Thyroid gland (tissue), 4 donors: ENCODE measurements at regions not wholly inside any gene's neighbourhood (a gene's known extent, or its start where the extent isn't known, plus 50 kb on each side); places are given as distances from the start of the nearest gene placed in this dataset.

ENCODE experiments used
- POLR2A ChIP-seq, 2 donors: fragments of 450-650 bp; IDR thresholded peaks; one replicate each; pipeline ENCODE4 v1.6.1; 2017; ENCODE audit warnings: antibody characterized with exemption in 2 of 2, mild to moderate bottlenecking in 2 of 2, moderate library complexity in 1 of 2
- TF ChIP-seq, protein P1 (sequence below), 6 experiments: fragments of 200-600 bp in 3 of 6; fragments of 450-650 bp in 3 of 6; sonication (generic) in 3 of 6; IDR thresholded peaks; one replicate each; pipeline ENCODE4 v1.5.1; 2016 to 2019; ENCODE audit warnings: antibody characterized with exemption in 6 of 6, mild to moderate bottlenecking in 2 of 6, inconsistent platforms in 1 of 6, moderate library complexity in 1 of 6

DNA sequence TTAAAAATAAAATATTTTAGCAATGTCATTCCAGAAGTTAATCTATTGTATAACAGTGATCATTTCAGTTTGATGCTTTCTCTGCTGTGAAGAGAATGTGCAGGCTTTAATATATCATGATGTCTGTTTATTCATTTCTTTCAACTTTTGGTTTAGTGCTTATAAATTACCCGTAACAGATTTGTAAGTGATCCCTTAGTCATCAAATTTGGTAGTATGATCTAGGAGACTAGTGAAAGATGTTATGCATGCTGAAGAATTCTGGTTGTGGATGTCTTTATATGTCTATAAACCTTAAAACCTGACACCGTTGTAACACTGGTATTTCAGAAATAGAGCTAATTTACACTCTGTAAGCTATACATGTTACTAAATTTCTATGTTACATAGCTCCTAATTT lies 260.4 kb downstream of the CPS1 start:
- TF ChIP-seq, protein P1, sequence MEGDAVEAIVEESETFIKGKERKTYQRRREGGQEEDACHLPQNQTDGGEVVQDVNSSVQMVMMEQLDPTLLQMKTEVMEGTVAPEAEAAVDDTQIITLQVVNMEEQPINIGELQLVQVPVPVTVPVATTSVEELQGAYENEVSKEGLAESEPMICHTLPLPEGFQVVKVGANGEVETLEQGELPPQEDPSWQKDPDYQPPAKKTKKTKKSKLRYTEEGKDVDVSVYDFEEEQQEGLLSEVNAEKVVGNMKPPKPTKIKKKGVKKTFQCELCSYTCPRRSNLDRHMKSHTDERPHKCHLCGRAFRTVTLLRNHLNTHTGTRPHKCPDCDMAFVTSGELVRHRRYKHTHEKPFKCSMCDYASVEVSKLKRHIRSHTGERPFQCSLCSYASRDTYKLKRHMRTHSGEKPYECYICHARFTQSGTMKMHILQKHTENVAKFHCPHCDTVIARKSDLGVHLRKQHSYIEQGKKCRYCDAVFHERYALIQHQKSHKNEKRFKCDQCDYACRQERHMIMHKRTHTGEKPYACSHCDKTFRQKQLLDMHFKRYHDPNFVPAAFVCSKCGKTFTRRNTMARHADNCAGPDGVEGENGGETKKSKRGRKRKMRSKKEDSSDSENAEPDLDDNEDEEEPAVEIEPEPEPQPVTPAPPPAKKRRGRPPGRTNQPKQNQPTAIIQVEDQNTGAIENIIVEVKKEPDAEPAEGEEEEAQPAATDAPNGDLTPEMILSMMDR (IDR thresholded peaks at IDR 0.05) = no peak
- no peak for TF ChIP-seq POLR2A (IDR thresholded peaks at IDR 0.05)
